HG03469 (cell line): ENCODE measurements at regions not wholly inside any gene's neighbourhood (a gene's known extent, or its start where the extent isn't known, plus 50 kb on each side); places are given as distances from the start of the nearest gene placed in this dataset.

Experiments
- ATAC-seq: cut with Tn5 transposase; IDR thresholded peaks from one replicate; pipeline ENCODE4 v1.9.1; 2021; ENCODE audit warnings: mild to moderate bottlenecking, moderate library complexity, moderate number of reproducible peaks; ENCODE audit not compliant: unreplicated experiment

DNA sequence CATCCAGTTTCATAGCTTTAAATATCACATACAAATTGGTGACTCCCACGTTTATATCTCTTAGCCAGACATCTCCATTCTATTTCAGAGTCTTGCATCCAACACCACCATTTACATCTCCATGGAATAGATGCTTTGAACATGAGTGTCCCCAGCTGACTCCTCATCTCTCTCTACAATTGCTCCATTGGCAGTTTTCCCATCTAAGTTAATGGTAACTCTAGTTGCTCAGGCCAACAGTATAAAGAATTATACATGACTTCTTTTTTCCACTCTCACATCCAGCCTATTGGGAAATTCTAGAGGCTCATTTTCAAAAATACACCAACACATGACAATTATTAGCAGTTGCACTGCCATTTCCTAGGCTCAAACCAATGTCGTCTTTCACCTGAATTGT lies 388.2 kb downstream of the STIM2 start:
- ATAC-seq: no peak

DNA sequence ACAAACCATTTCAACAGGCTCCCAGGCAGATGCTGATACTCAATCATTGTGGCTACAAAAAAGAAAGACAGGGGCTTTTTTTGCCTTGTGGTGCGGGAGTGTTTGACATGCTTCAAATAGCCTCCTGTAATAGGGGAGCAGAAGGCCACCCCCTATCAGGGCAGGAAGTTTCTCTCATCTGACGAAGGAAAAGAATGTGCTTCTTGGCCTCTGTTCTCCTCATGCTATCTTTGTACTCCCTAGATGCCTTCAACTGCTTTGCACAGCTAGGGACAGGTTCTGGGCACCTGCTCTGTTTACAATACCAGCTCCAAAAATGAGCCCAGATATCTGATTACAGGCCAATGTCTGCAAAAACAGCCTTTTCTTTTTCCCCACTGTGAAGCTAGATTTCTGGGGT lies 391.1 kb downstream of the STIM2 start:
- no peak for ATAC-seq

DNA sequence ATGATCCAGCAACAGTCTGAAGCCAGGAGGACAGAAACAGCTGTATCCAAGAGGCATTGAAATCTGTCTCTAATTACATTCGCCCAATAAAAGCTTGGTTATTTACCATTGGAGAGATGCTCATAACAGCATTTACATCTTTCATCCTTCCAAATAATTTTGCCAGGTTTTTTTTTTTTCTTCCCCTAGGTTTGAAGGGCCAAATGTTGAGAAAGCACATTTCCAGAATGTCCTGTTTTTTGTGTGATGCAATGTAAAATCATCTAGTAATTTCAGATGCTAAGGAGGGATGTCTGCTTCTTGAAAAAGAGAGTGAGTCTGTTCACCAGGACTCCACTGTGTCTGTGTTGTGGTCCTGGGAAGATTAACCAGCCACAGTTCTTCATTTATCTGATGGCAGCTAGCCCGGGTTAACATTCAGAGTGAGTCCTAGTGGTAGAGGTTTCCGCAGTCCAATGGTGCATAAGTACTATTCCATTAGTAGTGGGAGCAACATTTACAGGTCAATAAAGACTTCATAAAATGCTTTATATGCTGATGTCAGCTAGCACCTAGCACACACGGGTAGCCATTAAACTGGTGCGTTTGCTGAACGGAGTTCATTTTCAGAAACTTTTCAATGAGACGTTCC lies 406.8 kb downstream of the STIM2 start:
- ATAC-seq: no peak

DNA sequence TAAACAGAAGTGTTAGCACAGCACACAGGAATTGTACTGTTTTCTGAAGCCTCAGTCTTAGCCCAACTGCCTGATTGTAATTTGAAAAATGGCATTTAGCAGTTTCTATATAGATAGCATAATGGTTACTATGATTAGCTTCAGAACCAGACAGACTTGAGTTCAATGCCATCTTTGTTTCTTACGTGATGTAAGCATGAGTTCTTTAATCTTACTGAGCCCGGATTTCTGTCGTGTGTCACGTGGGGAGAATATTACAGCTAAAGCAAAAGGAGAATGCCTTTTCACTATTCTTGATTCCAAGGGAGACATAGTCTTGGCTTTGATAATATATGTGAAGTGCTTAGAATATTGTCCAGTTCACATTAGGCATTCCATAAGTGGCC lies 407.3 kb downstream of the STIM2 start:
- no peak for ATAC-seq

DNA sequence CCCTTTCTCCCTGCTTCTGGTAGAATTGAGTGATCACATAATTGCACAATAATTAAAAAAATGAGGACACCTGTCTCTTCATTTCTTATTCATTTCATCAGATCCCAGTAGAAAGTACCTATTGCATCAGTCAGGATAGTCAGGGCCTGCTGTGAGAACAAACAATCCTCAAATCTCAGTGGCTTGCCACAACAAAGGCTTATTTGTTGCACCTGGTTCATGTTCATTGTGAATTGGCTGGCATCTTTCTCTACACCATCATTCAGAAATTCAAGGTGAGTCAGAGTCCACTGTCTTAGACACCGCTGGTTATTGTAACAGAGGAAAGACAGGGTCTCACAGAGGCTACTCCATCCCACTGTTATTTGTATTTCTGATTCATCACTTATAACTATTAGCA lies 409.8 kb downstream of the STIM2 start:
- no peak for ATAC-seq

DNA sequence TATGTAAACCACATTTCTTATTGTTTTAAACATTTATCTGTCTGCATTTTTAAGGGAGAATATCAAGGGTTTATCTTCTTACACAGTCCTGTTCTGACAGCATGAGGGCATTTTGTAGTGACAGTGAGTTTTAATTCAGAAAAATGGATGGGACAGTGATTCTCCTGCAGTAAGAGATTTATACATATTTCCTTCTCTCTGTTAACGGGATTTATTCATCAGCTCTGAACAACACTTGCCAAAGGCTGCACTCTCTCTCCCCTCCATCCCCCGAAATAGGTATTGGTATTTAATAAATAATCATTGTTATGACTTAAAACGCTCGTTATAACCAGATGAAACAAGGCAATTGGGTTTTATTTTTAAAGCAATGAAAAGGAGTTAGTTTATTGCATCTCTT lies 410.9 kb downstream of the STIM2 start:
- ATAC-seq: no peak

DNA sequence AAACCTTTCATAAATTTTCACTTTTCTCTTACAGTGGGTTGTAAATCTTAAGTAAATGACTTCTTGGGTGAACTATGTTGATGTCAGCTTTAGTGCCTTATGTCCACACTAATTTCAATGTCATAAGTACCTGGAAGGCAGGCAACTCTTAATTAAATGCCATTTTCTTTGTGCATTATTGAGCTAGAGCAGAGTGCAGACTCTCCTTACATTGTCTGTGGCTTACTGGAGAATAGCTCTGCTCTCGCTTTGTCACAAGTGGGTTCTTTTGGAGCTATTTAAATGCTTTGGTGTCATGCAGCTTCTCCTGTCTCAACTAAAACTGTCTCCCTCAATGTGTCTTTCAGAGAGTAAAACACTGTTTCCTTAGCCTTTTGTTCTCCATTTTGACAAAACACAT lies 411.6 kb downstream of the STIM2 start:
- ATAC-seq: no peak

DNA sequence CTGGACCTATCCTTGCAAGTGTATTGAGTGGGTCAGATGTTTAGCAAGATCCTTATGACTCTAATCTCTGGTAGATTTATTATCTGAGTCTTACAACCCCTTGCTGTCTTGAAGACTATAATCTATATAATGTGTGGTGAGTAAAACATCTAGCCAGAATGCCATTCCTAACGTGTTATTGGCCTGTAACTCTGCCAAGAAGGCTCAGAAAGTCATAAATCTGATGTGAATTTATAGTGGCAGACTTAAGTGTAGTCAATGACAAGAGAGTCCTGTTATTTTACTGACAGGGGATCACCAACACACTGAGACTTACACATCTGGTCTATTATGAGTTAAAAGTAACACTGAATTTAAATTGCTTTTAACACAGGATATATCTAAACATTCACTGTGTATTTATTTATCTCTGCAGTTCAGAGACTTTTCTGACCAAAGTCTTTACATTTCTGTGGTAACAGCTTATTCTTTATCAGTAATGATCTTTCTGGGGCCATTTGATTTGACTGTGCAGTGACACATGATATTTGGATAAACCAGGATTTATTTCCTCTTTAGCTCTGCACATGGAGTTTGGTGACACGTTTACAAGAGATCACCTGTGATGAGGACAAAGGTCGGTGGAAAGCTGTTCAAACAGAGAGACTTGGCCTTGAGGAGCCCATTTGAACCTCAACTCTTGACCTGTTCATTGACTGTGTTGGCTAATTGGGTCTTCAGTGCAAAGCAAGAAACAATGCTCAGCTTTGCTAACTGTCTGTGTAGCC lies 415.8 kb downstream of the STIM2 start:
- ATAC-seq: no peak

DNA sequence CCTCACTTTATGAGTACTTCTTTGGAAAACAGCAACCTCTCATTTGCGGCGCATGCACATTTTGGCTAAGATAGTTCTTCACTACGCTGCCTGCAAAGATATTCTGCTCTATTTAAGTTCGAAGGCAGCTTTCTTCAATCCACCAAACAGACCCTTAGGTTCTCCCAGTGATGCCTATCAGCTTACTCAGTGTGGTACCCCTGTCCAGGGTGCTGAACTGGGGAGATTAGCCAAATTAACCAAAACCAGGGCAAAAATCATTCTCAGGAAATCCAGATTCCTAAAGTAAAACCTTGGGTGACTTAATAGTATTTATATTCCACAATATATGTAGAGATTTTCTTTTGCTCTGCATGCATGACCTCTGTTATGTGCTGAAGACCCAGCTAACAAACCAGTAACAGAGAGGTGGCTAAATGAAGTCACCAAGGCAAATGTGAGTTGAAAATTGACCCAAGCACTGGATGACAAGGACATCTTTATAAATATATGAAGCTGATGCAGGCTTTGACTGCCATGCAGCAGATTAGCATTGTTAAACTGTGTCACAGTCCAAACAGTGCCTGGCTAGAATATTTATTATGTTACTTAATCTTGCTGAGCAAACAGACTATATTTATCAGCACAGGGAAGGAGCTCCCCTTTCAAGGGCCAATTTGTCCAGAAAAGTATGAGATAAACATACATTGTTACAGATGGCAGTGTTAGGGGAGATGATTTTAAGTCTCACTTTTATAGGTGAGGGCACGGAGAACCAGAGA lies 418.2 kb downstream of the STIM2 start:
- no peak for ATAC-seq

DNA sequence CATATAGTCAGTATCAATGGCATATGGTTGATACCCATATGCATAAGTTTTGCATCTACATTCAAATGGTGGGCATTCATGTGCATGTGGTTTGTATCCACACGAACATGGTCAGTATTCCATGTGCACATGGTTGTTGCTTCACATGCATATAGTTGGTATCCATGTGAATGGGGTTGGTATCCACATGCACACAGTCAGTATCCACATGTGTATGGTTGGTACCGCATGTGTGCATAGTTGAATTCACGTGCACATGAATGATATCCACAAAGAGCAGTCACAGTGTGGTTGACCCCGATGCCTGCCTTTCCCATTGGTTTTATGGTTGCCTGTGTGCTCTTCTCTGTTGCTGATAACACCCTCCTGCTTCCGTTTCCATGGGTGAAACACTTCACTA lies 427.9 kb downstream of the STIM2 start:
- no peak for ATAC-seq

DNA sequence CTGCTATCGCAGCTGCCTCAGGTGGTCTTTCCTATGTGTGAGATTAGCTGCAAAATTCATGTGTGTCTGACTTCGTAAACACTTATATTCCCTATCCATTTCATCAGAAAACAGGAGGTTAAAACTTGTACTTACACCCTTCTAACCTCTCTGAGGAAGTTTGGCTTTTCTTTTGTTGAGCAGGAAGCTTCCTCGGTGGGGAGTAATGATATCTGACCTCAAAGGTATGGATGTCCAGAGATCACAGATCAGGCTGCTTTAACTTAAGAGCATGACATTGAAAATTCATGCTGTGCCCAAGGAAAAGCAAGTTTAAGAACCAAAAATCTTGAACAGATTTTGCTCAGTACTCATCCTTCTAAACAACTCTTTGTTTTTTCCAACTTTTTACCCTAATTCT lies 429.1 kb downstream of the STIM2 start:
- no peak for ATAC-seq

DNA sequence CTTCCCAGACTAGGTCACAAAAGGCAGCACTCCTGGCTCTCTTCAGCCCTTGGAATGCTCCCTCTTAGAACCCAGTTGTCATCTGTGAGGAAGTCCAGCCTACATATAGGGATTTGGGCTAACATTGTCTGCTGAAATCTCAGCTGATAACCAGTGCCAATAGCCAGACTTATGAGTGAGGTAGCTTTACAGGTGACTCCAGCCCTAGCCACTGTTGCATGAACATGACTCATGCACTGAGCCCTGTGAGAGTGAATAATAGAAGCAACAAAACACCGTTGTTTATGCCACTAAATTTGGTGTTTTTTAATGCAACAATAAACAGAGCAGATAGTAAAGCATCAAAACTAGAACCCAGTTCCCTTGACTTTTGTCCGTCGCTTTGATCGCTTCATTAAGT lies 433.2 kb downstream of the STIM2 start:
- ATAC-seq: no peak

DNA sequence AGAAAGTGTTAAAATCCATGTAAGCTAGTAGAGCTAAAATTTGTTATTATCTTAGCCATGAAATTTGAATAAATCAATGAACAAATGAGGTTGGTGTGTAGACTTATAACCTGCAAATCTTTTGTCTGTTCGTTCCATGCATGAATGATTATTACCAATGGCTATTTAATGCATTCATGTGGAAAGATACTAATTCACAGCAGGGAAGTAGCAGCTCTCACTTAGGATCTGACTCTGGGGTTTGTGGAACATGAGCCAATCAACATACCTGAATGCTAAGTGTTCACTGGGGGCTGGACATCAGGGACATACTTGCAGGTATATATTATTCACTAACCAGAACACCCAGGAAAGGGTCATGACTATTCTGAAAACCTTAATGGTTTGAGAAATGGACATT lies 444.1 kb downstream of the STIM2 start:
- no peak for ATAC-seq

DNA sequence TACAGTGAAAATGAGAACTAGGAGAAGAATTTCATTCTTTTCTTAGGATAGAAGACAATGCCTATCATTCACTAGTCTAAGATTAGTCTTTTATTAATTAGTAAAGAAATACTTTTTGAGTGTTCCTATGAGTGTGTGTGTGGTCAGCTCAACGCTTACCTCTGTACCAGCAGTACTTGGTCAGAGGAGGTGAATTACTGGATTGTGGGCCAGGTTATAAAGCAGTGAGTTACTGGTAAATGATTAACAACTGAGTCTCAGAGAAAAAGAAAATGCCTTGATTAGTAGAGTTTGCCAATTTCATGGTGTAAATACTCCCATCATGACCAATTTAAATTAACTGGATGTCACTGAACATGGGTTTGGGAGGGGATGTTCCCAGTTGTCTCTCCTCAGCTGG lies 444.6 kb downstream of the STIM2 start:
- no peak for ATAC-seq

DNA sequence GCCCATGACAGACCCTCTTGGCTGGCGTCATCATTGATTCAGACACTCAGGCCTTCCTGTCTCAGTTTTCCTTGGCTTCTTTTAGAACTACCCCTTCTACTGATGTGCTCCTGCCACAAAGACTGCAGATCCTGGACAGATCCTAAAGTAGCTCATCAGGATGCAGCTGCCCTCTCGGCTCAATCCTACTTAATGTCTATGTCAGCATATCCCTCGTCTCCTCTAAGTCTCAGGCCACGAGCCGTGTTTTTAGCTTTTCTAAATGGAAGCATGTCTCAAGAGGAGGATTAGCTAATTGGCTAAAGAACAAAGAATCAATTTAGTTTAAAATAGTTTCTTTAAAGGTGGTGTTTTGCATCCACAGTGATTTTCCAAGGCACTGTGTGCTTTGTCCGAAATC lies 447.7 kb downstream of the STIM2 start:
- no peak for ATAC-seq

DNA sequence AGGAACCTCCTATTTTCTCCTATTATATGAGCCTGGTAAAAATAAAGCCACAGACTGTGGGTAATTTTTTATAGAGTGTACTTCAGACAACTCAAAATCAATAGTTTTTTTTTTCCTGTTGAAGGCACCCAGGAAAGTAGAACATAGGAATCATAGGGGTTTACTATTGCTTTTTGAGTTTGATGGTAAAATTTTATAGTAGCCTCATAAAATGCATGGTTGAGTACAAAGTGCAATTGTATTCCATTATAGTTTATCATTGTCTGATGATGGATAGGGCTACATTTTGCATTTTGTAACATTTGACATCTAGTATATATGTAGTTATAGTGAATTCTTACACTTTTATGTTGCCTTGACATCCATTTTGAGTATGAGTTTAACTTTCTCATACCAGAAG lies 455.0 kb downstream of the STIM2 start:
- ATAC-seq: no peak

DNA sequence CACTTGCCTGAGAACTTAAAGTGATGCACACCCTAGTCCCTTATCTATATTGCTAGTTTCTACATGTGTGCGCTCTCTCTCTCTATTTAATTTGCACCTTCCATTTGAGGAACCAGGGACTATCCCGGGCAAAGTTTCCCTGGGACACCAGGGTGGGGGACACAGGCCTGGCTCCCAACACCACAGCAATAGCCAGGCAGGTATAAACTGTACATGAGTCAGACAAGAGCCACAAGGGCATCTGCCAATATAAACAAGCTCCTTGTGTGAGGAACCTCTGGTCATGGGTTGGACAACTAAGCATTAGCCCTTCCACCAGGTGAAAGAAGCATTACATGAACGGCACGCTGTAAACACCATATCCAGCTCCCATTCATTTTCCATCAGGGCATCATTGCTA lies 455.5 kb downstream of the STIM2 start:
- no peak for ATAC-seq

DNA sequence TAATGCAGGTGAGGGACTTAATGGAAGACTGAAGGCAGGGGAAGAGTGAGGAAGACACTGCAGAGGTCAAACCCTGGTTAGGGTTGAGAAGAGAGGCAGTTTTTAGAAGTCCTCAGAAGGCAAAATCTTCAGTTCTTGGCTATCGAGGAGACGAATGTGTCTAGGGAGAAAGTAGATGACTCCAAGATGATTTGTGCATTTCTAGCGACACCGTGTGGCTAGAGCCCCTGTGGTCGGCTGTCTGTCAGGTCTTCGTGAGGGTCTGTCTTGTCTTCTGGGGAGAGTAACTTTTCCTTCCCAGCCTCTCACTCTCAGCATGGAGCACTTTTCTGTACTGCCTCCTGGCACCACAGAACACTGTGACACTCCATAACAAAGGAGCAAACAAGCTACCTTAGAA lies 458.1 kb downstream of the STIM2 start:
- ATAC-seq: no peak

DNA sequence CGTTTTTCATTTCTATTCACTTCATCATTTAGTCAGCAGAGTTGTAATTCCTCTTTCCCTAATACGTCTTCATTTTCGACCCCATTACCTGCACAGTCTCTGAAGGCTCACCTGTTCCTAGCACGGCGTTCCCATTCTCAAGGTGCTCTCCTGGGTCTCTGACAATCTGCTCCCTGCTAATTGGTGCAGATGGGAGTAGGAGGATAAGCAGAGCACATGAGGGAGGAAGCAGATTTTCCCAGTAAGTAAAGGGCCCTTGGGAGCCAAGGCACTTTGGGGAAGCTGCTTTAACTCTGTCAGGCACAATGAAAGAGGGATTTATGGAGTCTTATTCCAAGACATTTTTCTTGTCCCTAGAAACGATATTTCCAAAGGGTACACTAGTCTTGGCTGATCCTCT lies 466.4 kb downstream of the STIM2 start:
- ATAC-seq: no peak

DNA sequence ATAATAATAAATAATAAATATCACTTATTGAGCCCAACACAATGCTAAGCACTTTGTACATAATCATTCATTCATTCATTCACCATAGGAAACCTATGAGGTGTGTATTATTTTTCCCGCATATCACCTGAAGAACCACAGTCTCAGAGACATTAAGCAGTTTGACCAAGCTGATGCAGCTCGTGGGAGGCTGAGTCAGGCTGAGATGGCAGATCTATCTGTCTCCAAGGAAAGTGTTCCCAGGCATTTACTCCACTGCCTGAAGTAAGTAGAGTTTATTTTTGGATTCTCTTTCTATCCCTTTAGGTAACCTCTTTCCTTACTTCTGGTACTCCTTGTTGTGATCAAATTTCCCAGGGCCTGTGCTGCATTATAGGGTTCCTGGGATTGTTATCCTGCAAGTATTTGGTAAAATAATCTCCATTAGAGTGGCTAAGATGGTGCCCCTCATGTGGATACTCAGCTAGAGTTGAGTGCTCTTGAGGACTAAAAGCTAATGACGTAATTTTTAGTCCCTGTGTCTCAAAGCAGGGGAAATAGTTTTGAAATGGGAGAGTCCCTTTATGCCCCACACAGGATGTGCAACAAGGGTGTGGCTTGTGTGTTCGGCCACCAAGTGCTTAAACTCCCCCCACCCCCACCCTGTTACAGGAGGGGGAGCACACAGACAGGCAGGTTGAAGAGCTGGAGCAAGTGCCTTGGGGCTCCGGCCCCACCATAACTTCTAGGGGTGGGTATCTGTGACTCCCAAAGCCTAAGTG lies 467.0 kb downstream of the STIM2 start:
- no peak for ATAC-seq

DNA sequence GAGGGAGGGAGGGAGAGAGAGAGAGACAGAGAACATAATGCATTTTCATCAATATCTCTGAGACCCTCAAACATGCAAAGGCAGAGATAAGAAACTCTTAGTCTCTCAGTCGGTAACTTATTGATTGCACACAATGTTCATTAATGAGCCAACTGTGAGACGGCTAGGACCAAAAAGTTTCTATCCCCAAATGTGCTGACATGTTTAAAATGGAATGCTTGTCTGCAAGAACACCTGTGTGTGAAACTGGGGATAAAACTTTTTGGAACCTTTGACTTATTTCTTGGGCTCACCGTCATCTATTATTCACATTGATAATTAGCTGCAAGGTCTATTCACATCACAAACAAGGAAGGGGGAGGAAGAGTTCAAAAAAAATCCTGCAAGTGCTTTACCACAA lies 477.9 kb downstream of the STIM2 start:
- no peak for ATAC-seq
